ENCODE measurements at regions not wholly inside any gene's neighbourhood (a gene's known extent, or its start where the extent isn't known, plus 50 kb on each side); places are given as distances from the start of the nearest gene placed in this dataset.

- Histone ChIP-seq H3K27me3 (no peaks in the 10 kb centered on the region), H3K36me3 (no peaks in the 10 kb centered on the region), H3K9me3 (no peaks in the 10 kb centered on the region), H3K4me1 (no peaks in the 10 kb centered on the region), H3K27ac (no peak overlapping the region), H3K4me3 (no peak overlapping the region)
- TF ChIP-seq CTCF (IDR thresholded peaks at IDR 0.05) = no peak
- no peak for DNase-seq
These were observed 145.1 kb downstream of the MRM1 start for GRCh38 chr17:36746381-36747053.

- no peak for DNase-seq
- Histone ChIP-seq H3K9me3 (no peaks in the 10 kb centered on the region), H3K27ac (no peak overlapping the region), H3K4me1 (no peaks in the 10 kb centered on the region), H3K27me3 (no peaks in the 10 kb centered on the region), H3K4me3 (no peak overlapping the region), H3K36me3 (no peaks in the 10 kb centered on the region)
- TF ChIP-seq CTCF (IDR thresholded peaks at IDR 0.05) (no peak), POLR2A (IDR thresholded peaks at IDR 0.05) (no peak)
These were observed 146.5 kb downstream of the MRM1 start for GRCh38 chr17:36747861-36748260.

- TF ChIP-seq POLR2A (IDR thresholded peaks at IDR 0.05) (no peak), CTCF (IDR thresholded peaks at IDR 0.05) (no peak)
- no peak for DNase-seq
- H3K9me3 ChIP-seq = no peaks in the 10 kb centered on the region
- no peak overlapping the region for H3K27ac ChIP-seq
- H3K4me1 ChIP-seq = no peaks in the 10 kb centered on the region
- no peaks in the 10 kb centered on the region for H3K27me3 ChIP-seq
- no peak overlapping the region for H3K4me3 ChIP-seq
- H3K36me3 ChIP-seq = no peaks in the 10 kb centered on the region
These were observed 146.9 kb downstream of the MRM1 start for GRCh38 chr17:36748272-36748671.

GRCh38 chr17:36749493-36749892, 148.1 kb downstream of the MRM1 start:
- TF ChIP-seq CTCF (IDR thresholded peaks at IDR 0.05) (no peak), POLR2A (IDR thresholded peaks at IDR 0.05) (no peak)
- no peaks in the 10 kb centered on the region for H3K9me3 ChIP-seq
- H3K4me3 ChIP-seq = no peak overlapping the region
- no peaks in the 10 kb centered on the region for H3K36me3 ChIP-seq
- no peak overlapping the region for H3K27ac ChIP-seq
- H3K4me1 ChIP-seq = no peaks in the 10 kb centered on the region
- no peak for DNase-seq
- no peaks in the 10 kb centered on the region for H3K27me3 ChIP-seq

- no peak for DNase-seq
- H3K9me3 ChIP-seq = no peaks in the 10 kb centered on the region
- H3K4me3 ChIP-seq = no peak overlapping the region
- no peaks in the 10 kb centered on the region for H3K4me1 ChIP-seq
- H3K36me3 ChIP-seq = no peaks in the 10 kb centered on the region
- no peaks in the 10 kb centered on the region for H3K27me3 ChIP-seq
- H3K27ac ChIP-seq = no peak overlapping the region
- no peak for TF ChIP-seq CTCF (IDR thresholded peaks at IDR 0.05)
- no peak for TF ChIP-seq POLR2A (IDR thresholded peaks at IDR 0.05)
These were observed 149.0 kb downstream of the MRM1 start for GRCh38 chr17:36750316-36750885.

Data from Peyer's patch (tissue), 4 donors.